AG04449 (cell line): ENCODE measurements at regions not wholly inside any gene's neighbourhood (a gene's known extent, or its start where the extent isn't known, plus 50 kb on each side); places are given as distances from the start of the nearest gene placed in this dataset.
A peak's percentile ranks its signal among the peaks of the same experiment; 100 is the strongest.

ENCODE experiments used
- CTCF ChIA-PET: fragments of 350-600 bp; formaldehyde crosslinking; extraction: SDS; loops from one replicate; lab custom pipeline; 2021; ENCODE audit warnings: antibody characterized with exemption; lab: Yijun Ruan, JAX
- POLR2A ChIA-PET: fragments of 400-600, 350-600 bp; formaldehyde crosslinking; extraction: SDS; loops from one replicate; lab custom pipeline; 2020; ENCODE audit warnings: antibody characterized with exemption, inconsistent platforms; lab: Yijun Ruan, JAX
- DNase-seq: peaks from one replicate; pipeline ENCODE4 v3.0.0-alpha.2; 2010; ENCODE audit warnings: low read depth, low spot score
- H3K4me3 ChIP-seq: 2 replicates; pipeline ENCODE4 v1.5.1; 2011; ENCODE audit warnings: low read depth, mild to moderate bottlenecking, control low read depth, low read length
- CTCF ChIP-seq: IDR thresholded peaks from one replicate; pipeline ENCODE4 v1.5.1; 2011; ENCODE audit warnings: mild to moderate bottlenecking, moderate library complexity, low read length, control low read depth, inconsistent platforms; ENCODE audit not compliant: insufficient read depth; ENCODE audit errors: missing control alignments

GRCh38 chr10:33669904-33670303 lies 335.4 kb upstream of the NRP1 start:
- no peak overlapping the region for H3K4me3 ChIP-seq
- POLR2A ChIA-PET = no interaction called here
- DNase-seq = no peak
- no peak for TF ChIP-seq CTCF
- CTCF ChIA-PET = no interaction called here

DNA sequence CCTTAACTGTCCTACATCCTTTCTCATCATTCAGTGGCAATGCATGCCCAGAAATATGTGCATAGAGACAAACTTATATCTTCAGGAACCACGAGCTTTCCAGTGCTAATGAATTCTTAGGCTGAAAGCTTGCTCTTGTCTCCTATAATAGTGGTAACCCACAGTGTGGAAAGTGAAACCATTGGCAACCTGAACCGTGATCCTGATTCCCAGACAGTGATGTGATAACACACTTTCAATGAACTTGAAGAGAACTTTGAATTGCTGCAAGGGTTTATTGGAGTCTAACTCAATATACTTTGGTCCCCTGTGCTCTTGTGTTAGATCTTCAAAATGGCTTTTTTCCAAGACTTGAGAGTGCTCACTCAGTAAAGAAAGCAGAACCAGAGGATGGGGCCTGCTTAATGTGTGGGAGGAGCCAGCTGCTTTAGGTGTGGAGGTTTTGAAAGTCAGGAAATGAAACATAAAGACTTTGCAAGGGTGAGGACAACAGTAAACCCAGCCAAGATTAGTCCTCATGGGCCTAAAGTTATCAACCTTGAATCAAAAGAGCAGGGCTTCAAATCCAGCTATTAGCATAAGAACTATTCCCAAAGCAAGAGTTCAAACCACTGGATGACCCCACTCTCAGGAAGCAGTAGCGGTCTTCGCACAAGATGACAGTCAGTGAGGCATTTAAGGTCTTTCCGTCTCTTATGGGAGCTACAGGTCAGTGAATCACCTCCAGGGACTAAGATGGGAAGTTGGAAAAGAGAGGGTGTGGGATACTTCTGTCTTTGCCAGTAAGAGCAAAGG lies 332.4 kb upstream of the NRP1 start:
- no peak for DNase-seq
- no peak for TF ChIP-seq CTCF
- ChIA-PET CTCF (no interaction called here), POLR2A (interaction anchor here (0.5 kb wide), 1 partner anchor 513 kb away, joined by 3 read pairs; no protein-coding TSS in a partner anchor)
- H3K4me3 ChIP-seq = no peak overlapping the region

- no peak overlapping the region for H3K4me3 ChIP-seq
- CTCF ChIA-PET = interaction anchor here (1.1 kb wide), 1 partner anchor 334 kb away, joined by 3 read pairs; no protein-coding TSS in a partner anchor
- no peak for DNase-seq
- no peak for TF ChIP-seq CTCF
- POLR2A ChIA-PET = no interaction called here
Observed at GRCh38 chr10:33665501-33665900, 331.0 kb upstream of the NRP1 start.

GRCh38 chr10:33664070-33664469 lies 329.6 kb upstream of the NRP1 start:
- ChIA-PET POLR2A (no interaction called here), CTCF (no interaction called here)
- no peak for DNase-seq

DNA sequence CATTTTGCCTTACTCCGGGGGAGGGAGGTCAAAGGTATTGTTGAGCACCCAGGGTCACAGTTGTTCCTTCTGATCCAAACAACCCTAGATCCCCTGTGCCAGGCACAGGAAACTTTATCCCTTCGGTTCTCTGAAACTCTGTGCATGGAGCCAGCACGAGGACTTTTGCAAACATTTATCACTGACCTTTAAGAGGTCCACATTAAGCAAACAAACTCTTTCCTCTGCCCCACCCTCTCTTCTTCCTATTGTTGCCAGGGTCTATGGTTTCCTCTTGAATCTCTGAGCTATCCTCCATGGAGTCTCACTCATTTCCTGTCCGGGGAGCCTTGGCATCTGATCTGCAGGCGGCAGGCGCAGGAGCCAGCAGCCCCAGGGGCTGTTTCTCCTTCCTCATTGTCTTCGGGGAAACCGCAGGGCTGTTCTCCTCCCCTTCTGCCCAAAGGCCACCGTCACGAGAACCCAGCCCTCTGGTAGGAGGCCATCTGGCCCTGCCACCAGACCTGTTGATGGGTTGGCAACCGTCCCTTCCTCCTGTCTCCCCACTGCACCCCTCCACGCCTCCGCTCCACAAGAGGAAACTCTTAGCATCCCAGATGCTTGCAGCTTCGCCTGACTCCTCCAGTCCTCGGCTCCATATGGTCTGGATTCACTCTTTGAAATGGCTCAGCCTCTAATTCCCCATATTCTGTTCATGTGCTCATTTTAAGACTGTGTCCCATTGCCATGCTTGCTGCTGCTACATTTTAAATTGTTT lies 327.3 kb upstream of the NRP1 start:
- peak overlapping the region; percentile 30 for H3K4me3 ChIP-seq
- no peak for DNase-seq
- TF ChIP-seq CTCF = no peak
- ChIA-PET POLR2A (interaction anchor here (0.6 to 1.0 kb wide), 3 partner anchors 154 to 679 kb away, joined by 3 to 4 read pairs (median 4); no protein-coding TSS in a partner anchor), CTCF (interaction anchor here (1.6 kb wide), 1 partner anchor 334 kb away, joined by 3 read pairs; no protein-coding TSS in a partner anchor)

More at GRCh38 chr10:33664070-33664469, 329.6 kb upstream of the NRP1 start:
- no peak overlapping the region for H3K4me3 ChIP-seq
- no peak for TF ChIP-seq CTCF

DNA sequence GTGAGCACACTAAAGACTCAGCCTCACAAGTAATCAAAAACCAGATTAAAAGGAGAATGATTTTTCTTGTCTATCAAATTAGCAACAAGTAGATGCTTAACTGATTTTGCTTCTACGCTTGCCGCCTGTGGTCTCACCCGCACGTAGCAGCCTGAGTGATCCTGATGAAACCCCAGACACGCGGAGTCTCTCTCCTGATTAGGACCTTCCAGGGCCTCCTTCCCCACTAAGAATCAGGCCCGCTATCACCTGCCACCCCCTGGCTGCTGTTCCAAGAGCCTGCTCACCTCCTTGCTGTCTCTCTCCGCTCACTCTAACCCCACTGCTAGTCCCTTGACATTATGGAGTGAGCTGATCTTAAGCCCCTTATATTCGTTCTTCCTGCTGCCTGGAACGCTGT lies 325.9 kb upstream of the NRP1 start:
- DNase-seq = no peak
- POLR2A ChIA-PET = no interaction called here
- H3K4me3 ChIP-seq = no peak overlapping the region
- TF ChIP-seq CTCF = no peak
- CTCF ChIA-PET = interaction anchor here (1.6 kb wide), 1 partner anchor 333 kb away, joined by 3 read pairs; no protein-coding TSS in a partner anchor
